ENCODE measurements at regions not wholly inside any gene's neighbourhood (a gene's known extent, or its start where the extent isn't known, plus 50 kb on each side); places are given as distances from the start of the nearest gene placed in this dataset.

DNA sequence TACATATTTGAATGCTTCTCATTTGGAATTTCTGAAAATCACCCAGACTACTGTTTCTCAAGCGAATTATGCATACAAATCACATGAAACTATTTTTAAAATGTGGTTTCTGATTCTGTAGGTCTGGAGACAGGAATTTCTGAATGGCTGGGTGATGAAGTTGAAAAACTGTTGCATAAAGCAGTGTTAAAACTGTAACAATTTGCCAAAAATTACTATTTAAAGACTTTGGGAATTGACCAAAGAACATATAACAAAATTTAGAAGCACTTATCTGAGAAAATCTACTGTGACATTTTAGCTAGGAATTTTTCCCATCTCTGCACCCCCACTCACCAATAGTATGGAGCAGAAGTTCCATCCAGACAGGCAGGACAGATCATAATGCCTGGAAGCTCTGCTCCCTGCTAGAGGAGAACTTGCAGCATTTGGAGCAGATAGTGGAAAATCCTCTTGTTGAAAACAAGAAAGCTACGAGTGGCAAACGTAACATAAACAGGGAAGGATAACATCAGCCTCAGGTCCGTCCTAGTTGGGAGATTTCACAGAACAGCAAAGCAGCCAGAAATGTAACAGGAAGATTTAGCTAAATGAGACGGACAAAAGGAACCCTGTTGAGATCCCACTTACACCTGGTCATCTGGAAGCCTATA, 132.3 kb upstream of the MCTP2 start:
- no peak for DNase-seq

GRCh38 chr15:94097552-94097951, 133.8 kb upstream of the MCTP2 start:
- no peak for DNase-seq

- no peak for DNase-seq
These were observed 137.1 kb upstream of the MCTP2 start for GRCh38 chr15:94094310-94094709.

DNA sequence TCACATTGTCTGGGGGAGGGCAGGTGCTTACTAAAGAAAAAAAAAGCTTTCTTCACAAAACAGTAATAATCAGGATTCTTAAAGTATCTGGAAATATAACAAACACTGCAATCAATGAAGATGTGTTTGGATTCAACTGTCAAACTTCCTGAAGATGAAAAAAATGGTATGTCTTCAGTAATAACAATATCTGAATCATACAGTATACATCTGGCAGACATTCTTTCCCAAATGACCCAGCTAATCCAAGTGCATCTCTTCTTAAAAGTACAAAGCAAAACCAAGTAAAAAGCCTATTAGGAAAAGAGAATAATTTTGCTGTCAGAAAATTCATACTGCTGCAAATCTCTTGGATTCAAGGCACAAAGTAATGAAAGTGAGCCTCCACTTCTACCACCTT, 145.0 kb upstream of the MCTP2 start:
- DNase-seq = no peak

GRCh38 chr15:94083467-94084052, 147.8 kb upstream of the MCTP2 start:
- DNase-seq = no peak

GRCh38 chr15:94081829-94082228, 149.5 kb upstream of the MCTP2 start:
- DNase-seq = no peak

DNA sequence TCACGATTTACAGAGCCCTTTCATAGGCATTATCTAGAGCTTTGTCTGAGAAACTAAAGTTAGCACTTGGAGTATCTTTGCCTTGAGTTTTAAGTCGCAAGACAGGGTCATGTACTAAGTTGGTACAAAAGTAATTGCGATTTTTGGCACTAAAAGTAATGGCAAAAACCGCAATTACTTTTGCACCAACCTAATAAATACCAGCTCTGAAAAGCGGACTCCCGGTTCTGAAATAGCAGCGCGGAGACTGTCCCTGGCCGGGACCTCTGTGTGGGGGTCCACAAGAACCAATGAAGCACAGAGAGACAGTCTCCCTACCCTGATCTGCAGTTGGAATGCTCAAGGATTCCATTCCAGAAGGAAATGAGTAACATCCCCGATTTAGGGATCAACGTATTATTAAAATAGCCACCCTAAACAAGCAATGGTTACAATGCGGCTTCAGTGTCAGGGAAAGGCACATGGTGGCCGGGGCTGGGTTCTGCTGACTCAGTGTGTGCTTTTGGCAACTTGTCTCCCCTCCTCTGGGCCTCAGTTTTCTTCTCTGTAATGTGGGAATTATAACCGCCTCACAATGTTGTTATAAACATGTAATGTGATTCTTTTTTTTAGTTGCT, 150.3 kb upstream of the MCTP2 start:
- DNase-seq = no peak

DNA sequence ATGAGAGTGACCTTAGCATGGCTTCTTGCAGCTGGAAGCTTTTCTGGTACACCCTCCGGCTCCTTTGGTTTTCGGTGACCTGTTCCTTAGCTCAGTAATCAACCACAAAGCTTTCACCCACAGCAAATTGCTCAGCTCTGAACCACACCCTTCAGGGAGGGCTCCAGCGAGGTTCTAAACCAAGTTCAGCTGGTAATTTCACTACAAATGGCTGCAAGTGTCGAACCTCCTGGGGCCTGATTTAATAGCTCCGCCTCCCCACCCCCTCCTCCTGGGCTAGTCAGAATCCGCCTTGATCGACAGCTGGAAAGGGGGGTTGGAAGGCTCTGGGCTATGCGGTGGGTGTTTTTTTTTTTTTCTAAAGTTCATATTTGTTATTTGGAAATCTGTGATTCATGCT, 150.9 kb upstream of the MCTP2 start:
- DNase-seq = no peak

GRCh38 chr15:94079968-94080367, 151.4 kb upstream of the MCTP2 start:
- no peak for DNase-seq

DNA sequence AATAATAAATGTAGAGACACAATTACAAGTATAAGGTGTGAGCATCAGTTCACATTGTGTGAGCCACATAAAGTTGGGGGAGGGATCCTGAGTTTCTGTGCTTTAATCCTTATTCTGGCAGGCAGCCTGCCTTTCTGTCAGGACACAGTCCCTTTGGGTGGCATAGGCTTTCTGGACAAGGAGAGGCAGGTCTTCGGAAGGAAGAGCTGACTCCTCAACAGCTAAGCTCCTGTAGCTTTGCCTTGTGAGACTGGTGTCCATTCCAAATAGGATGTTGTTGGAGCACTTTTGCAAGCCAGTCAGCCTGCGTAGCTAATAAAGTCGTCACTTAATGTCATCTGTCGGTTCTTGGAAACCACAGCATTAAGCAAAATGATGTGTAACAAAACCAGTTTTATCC, 151.9 kb upstream of the MCTP2 start:
- no peak for DNase-seq

GRCh38 chr15:94077938-94078337, 153.4 kb upstream of the MCTP2 start:
- DNase-seq = no peak

GRCh38 chr15:94075349-94075748, 156.0 kb upstream of the MCTP2 start:
- no peak for DNase-seq

- no peak for DNase-seq
These were observed 160.7 kb upstream of the MCTP2 start for GRCh38 chr15:94070356-94071295.

DNA sequence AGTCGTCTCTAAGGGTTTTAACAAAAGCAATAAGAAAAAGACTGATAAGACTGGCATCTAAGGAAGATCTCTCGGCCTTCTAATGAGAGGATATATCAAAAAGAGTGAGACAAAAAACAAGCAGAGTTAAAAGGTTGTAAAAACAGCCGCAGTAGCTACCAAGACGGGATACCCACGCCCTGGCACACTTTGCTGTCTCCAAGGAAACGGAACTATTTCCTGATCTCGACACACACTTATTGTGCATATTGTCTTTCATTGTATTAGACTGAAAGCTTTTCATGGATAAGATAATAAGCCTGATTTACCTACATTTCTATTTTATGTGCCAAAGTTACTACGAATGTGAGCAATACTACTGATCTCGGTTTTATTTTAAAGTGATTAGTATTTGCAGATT, 161.5 kb upstream of the MCTP2 start:
- DNase-seq = no peak

DNA sequence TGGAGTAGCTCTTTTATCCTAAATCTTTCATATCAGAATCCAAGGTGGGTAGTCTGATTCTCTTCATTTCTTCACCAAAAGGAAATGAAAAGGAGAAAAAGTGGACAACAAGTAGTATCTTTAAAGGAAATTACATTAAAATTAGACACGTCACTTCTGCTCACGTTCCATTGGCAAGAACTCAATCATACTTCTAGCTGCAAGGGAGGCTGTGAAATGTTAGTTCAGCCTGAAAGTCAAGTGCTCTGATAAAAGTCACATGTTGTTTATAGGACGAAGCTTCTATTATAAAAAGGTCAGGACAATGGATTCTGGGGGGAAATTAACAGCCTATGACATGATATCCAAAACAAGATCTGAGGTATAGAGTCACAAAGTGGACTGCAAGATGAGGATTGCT, 164.6 kb upstream of the MCTP2 start:
- no peak for DNase-seq

DNA sequence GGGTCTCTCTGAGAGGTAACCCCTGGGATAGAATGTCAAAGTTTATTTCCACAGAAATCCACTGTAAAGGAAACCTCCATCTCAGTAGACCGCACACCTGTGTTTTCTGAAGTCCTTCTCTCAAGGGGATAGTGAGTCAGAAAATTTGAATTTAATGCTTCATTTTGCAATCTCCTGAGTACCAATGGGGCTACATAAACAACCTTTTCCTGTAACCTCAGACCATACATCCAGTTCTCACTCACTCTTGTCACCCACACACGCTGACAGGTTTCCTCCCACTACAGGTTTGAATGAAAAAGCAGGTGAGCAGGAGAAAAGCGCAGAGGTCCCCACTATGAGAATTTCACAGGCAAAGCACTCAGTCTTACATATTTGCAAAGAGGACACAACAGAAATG, 165.3 kb upstream of the MCTP2 start:
- no peak for DNase-seq

- no peak for DNase-seq
These were observed 166.6 kb upstream of the MCTP2 start for GRCh38 chr15:94064676-94065313.

- no peak for DNase-seq
These were observed 170.3 kb upstream of the MCTP2 start for GRCh38 chr15:94061041-94061440.

GRCh38 chr15:94059013-94059587, 172.3 kb upstream of the MCTP2 start:
- DNase-seq = no peak

- DNase-seq = no peak
These were observed 174.1 kb upstream of the MCTP2 start for GRCh38 chr15:94057305-94057704.

GRCh38 chr15:94056314-94056713, 175.0 kb upstream of the MCTP2 start:
- DNase-seq = no peak

- no peak for DNase-seq
These were observed 177.7 kb upstream of the MCTP2 start for GRCh38 chr15:94053626-94054025.

DNA sequence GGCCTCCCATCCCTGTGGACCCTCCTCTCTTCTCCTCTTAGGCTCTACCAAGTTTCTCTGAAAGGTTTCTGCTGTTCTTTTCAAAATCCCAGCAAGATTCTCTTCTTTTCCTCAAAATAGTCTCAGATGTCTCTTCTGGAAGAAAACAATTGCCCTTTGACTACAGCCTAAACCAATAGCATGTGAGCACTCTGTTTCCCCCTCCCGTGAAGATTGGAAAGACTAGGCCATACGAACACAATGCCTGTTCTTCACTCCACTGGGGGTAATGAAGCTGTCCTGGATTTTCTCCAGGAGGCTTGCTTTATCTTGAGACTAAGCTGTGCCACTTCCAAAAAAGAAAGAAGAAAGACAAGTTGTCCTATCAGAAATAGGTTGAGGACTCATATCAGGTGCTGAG, 178.7 kb upstream of the MCTP2 start:
- no peak for DNase-seq
